A673 (cell line): ENCODE measurements at regions not wholly inside any gene's neighbourhood (a gene's known extent, or its start where the extent isn't known, plus 50 kb on each side); places are given as distances from the start of the nearest gene placed in this dataset.

Experiments used
- BruUV-seq: library from RNA; stranded (reverse); fragments of 400-500 nt; replicated peaks from 2 replicates; lab custom pipeline; 2021; lab: Mats Ljungman, UMichigan
- CTCF ChIA-PET: fragments of 300-600 bp; sonication (Branson Sonifier 250); formaldehyde crosslinking; loops from one replicate; lab custom pipeline; 2022; ENCODE audit warnings: antibody characterized with exemption; lab: Charles Lee
- POLR2A ChIA-PET: fragments of 300-600 bp; sonication (Branson Sonifier 250); formaldehyde crosslinking; loops from one replicate; lab custom pipeline; 2022; ENCODE audit warnings: antibody characterized with exemption; ENCODE audit not compliant: low non-redundant PET; lab: Charles Lee
- DNase-seq: peaks from one replicate; pipeline ENCODE4 v3.0.0-alpha.2; 2015; ENCODE audit warnings: low spot score
- H3K27ac ChIP-seq: fragments of 200-600 bp; sonication (generic); 2 replicates; pipeline ENCODE4 v1.5.1; 2016; ENCODE audit warnings: mixed run types, low read depth, mild to moderate bottlenecking, mixed read lengths, antibody characterized with exemption, low read length; ENCODE audit not compliant: poor library complexity, severe bottlenecking
- H3K27me3 ChIP-seq: fragments of 200-600 bp; sonication (generic); replicated peaks from 2 replicates; pipeline ENCODE4 v1.6.1; 2017; ENCODE audit warnings: mixed run types, low read depth, mild to moderate bottlenecking, mixed read lengths, antibody characterized with exemption, low read length; ENCODE audit not compliant: insufficient read depth, poor library complexity
- H3K36me3 ChIP-seq: fragments of 200-600 bp; sonication (generic); 2 replicates; pipeline ENCODE4 v1.6.1; 2016; ENCODE audit warnings: mixed run types, mild to moderate bottlenecking, mixed read lengths, antibody characterized with exemption, low read length; ENCODE audit not compliant: insufficient read depth, poor library complexity, severe bottlenecking
- H3K4me1 ChIP-seq: fragments of 200-600 bp; sonication (generic); 2 replicates; pipeline ENCODE4 v1.6.1; 2017; ENCODE audit warnings: mixed run types, mild to moderate bottlenecking, mixed read lengths, antibody characterized with exemption, low read length; ENCODE audit not compliant: insufficient read depth, poor library complexity, severe bottlenecking
- H3K4me3 ChIP-seq: fragments of 200-600 bp; sonication (generic); 2 replicates; pipeline ENCODE4 v1.5.1; 2016; ENCODE audit warnings: low read depth, mixed run types, mild to moderate bottlenecking, mixed read lengths, low read length; ENCODE audit not compliant: poor library complexity, severe bottlenecking
- H3K9me3 ChIP-seq: fragments of 200-600 bp; sonication (generic); 2 replicates; pipeline ENCODE4 v1.6.1; 2016; ENCODE audit warnings: mixed run types, low read depth, mild to moderate bottlenecking, mixed read lengths, antibody characterized with exemption, low read length; ENCODE audit not compliant: poor library complexity, severe bottlenecking
- EZH2 ChIP-seq: fragments of 200-600 bp; sonication (generic); IDR thresholded peaks from 2 replicates; pipeline ENCODE4 v1.6.1; 2017; ENCODE audit warnings: borderline replicate concordance, low read depth, mild to moderate bottlenecking, mixed read lengths, antibody characterized with exemption, low read length; ENCODE audit not compliant: poor library complexity, severe bottlenecking
- intact Hi-C: fragments of 100-400 bp; cut with micrococcal nuclease; formaldehyde crosslinking; loops from one replicate; pipeline ENCODE4 v1.10.0; 2022; ENCODE audit not compliant: unreplicated experiment
- TF ChIP-seq, protein P1 (sequence below): fragments of 300-800, 200-600 bp; sonication (generic); conservative IDR thresholded peaks from 2 replicates; pipeline ENCODE4 v1.5.1; 2017; ENCODE audit warnings: low read depth, mild to moderate bottlenecking, antibody characterized with exemption, low read length, moderate library complexity, mixed read lengths

DNA sequence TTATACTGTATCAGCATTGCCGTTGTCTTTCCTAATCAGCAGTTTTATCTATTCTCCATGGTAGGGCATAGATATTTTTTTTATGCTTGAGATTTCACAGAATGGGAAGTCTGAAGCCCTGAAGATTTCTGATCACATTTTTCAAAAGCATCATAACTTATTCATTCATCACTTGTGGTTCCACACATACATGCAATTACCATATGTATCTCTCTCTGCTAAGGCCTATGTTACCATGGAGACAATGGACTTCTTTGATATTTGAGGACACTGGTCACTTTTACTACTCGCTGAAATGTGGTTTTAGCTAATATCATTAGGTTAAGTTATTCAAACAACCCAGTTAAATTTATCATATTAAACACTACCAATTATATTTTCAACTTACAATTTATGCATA lies 1827.0 kb downstream of the MRPL39 start:
- no peak overlapping the region for H3K4me3 ChIP-seq
- H3K9me3 ChIP-seq = no peaks in the 10 kb centered on the region
- no TSS peak for BruUV-seq
- ChIA-PET CTCF (no interaction called here), POLR2A (interaction anchor here (0.6 kb wide), 1 partner anchor 1129 kb away, joined by 3 read pairs; no protein-coding TSS in a partner anchor)
- H3K27me3 ChIP-seq = no peaks in the 10 kb centered on the region
- DNase-seq = no peak
- TF ChIP-seq, protein P1, sequence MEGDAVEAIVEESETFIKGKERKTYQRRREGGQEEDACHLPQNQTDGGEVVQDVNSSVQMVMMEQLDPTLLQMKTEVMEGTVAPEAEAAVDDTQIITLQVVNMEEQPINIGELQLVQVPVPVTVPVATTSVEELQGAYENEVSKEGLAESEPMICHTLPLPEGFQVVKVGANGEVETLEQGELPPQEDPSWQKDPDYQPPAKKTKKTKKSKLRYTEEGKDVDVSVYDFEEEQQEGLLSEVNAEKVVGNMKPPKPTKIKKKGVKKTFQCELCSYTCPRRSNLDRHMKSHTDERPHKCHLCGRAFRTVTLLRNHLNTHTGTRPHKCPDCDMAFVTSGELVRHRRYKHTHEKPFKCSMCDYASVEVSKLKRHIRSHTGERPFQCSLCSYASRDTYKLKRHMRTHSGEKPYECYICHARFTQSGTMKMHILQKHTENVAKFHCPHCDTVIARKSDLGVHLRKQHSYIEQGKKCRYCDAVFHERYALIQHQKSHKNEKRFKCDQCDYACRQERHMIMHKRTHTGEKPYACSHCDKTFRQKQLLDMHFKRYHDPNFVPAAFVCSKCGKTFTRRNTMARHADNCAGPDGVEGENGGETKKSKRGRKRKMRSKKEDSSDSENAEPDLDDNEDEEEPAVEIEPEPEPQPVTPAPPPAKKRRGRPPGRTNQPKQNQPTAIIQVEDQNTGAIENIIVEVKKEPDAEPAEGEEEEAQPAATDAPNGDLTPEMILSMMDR = no peak
- TF ChIP-seq EZH2 = no peak
- H3K4me1 ChIP-seq = no peaks in the 10 kb centered on the region
- intact Hi-C loops = no loop called here
- no peak overlapping the region for H3K27ac ChIP-seq
- H3K36me3 ChIP-seq = no peaks in the 10 kb centered on the region

DNA sequence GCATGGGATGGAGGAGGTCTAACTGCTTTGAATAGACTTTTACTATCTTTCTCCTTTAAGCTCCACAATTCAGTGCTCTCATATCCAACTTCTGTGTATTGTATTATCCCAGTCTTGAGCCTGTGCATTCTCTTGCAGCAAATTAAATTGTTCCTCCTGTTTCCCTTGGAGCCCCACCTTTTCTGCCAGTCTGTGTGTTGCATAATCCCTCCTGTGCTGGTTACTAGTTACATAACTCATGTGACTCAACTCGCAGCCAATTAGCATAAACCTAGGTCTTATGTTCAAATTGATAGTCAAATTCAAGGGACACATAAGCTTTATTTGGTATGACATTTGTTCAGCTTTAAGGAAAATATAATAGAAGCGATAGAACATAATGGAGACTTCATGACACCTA lies 1863.5 kb downstream of the MRPL39 start:
- no peak overlapping the region for H3K4me3 ChIP-seq
- ChIA-PET POLR2A (no interaction called here), CTCF (no interaction called here)
- intact Hi-C loops = no loop called here
- H3K36me3 ChIP-seq = no peaks in the 10 kb centered on the region
- no peak for TF ChIP-seq EZH2
- TF ChIP-seq, protein P1 = no peak
- no peaks in the 10 kb centered on the region for H3K27me3 ChIP-seq
- H3K9me3 ChIP-seq = peaks cover 4% of the 10 kb centered on the region
- no TSS peak for BruUV-seq
- DNase-seq = no peak
- no peaks in the 10 kb centered on the region for H3K4me1 ChIP-seq
- H3K27ac ChIP-seq = no peak overlapping the region

DNA sequence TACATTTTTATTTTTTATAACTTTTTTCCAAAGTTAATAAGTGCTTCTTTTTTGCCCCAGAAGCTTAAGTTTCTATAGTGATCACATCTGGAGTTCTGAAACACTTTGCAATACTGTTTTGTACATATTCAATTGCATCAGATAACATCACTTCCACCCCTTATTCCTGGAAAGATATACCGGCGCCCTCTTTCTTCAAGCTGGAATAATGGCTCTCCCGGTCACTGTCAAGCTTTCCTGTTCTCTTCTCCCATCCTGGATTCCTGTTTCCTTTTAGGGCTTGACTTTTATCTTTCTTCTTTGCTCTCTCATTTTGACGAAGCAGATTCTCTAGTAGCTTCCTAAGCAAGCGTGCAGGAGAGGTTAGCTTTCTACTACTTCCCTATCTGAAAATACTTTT lies 1866.8 kb downstream of the MRPL39 start:
- no TSS peak for BruUV-seq
- intact Hi-C loops = no loop called here
- H3K4me3 ChIP-seq = no peak overlapping the region

More for the DNA sequence above, 1866.8 kb downstream of the MRPL39 start:
- TF ChIP-seq, protein P1 = 0 out of 2 replicates have a peak, but pooled peaks have one; percentile 21
- TF ChIP-seq EZH2 = no peak
- H3K36me3 ChIP-seq = no peaks in the 10 kb centered on the region
- POLR2A ChIA-PET = no interaction called here
- H3K4me1 ChIP-seq = no peaks in the 10 kb centered on the region
- H3K27ac ChIP-seq = no peak overlapping the region
- CTCF ChIA-PET = no interaction called here
- H3K27me3 ChIP-seq = no peaks in the 10 kb centered on the region
- peaks cover 5% of the 10 kb centered on the region for H3K9me3 ChIP-seq
- DNase-seq = peak; percentile 4
